Loucy (cell line): ENCODE measurements at regions not wholly inside any gene's neighbourhood (a gene's known extent, or its start where the extent isn't known, plus 50 kb on each side); places are given as distances from the start of the nearest gene placed in this dataset.

Experiments used
- H2AFZ ChIP-seq: fragments of 200-600 bp; sonication (generic); 2 replicates; pipeline ENCODE4 v1.6.0; 2016; ENCODE audit warnings: antibody characterized with exemption, mild to moderate bottlenecking, low read length, moderate library complexity
- H3F3A ChIP-seq: fragments of 200-600 bp; 2 replicates; pipeline ENCODE4 v1.6.0; 2016; ENCODE audit warnings: antibody characterized with exemption, low read depth, mild to moderate bottlenecking
- H3K27me3 ChIP-seq: fragments of 200-600 bp; sonication (generic); 2 replicates; pipeline ENCODE4 v1.6.1; 2014; ENCODE audit warnings: low read length, mild to moderate bottlenecking; ENCODE audit not compliant: insufficient read depth, poor library complexity, severe bottlenecking
- H3K36me3 ChIP-seq: fragments of 200-600 bp; sonication (generic); 2 replicates; pipeline ENCODE4 v1.6.1; 2016; ENCODE audit warnings: low read length; ENCODE audit not compliant: insufficient read depth
- H3K4me1 ChIP-seq: fragments of 200-600 bp; sonication (generic); 2 replicates; pipeline ENCODE4 v1.5.1; 2014; ENCODE audit warnings: low read length, mild to moderate bottlenecking; ENCODE audit not compliant: insufficient read depth, poor library complexity, severe bottlenecking
- H3K4me2 ChIP-seq: fragments of 200-600 bp; sonication (generic); 2 replicates; pipeline ENCODE4 v1.6.0; 2014; ENCODE audit warnings: antibody characterized with exemption, low read length, low read depth, mild to moderate bottlenecking; ENCODE audit not compliant: poor library complexity, severe bottlenecking
- H3K4me3 ChIP-seq: fragments of 200-600 bp; sonication (generic); 2 replicates; pipeline ENCODE4 v1.5.1; 2014; ENCODE audit warnings: low read length, mild to moderate bottlenecking, mixed read lengths; ENCODE audit not compliant: poor library complexity, severe bottlenecking
- H3K79me2 ChIP-seq: fragments of 200-600 bp; sonication (generic); 2 replicates; pipeline ENCODE4 v1.6.1; 2014; ENCODE audit warnings: low read length; ENCODE audit not compliant: insufficient read depth
- H3K9ac ChIP-seq: fragments of 200-600 bp; sonication (generic); 2 replicates; pipeline ENCODE4 v1.6.0; 2014; ENCODE audit warnings: mild to moderate bottlenecking, low read depth, low read length, moderate library complexity; ENCODE audit not compliant: poor library complexity, severe bottlenecking
- H3K9me2 ChIP-seq: fragments of 200-600 bp; sonication (generic); replicated peaks from 2 replicates; pipeline ENCODE4 v1.6.1; 2016; ENCODE audit warnings: low read depth, low read length, mixed read lengths
- H3K9me3 ChIP-seq: fragments of 200-600 bp; sonication (generic); 2 replicates; pipeline ENCODE4 v1.6.1; 2014; ENCODE audit warnings: mild to moderate bottlenecking, antibody characterized with exemption, low read length, low read depth; ENCODE audit not compliant: insufficient read depth
- H4K20me1 ChIP-seq: fragments of 200-600 bp; sonication (generic); 2 replicates; pipeline ENCODE4 v1.6.0; 2014; ENCODE audit warnings: antibody characterized with exemption, low read length, mild to moderate bottlenecking; ENCODE audit not compliant: insufficient read depth, poor library complexity, severe bottlenecking
- CTCF ChIP-seq: fragments of 200-600 bp; sonication (generic); conservative IDR thresholded peaks from 2 replicates; pipeline ENCODE4 v1.5.1; 2014; ENCODE audit warnings: mild to moderate bottlenecking, antibody characterized with exemption, low read length
- EZH2phosphoT487 ChIP-seq: fragments of 200-600 bp; IDR thresholded peaks from 2 replicates; pipeline ENCODE4 v1.6.1; 2018; ENCODE audit warnings: antibody characterized with exemption, mild to moderate bottlenecking, moderate library complexity, borderline replicate concordance

GRCh38 chr6:40685862-40686261 lies 98.7 kb upstream of the LRFN2 start:
- Histone ChIP-seq H3K27me3 (no peaks in the 10 kb centered on the region), H3K9me2 (no peaks in the 10 kb centered on the region)
- TF ChIP-seq EZH2phosphoT487 (no peak), CTCF (no peak)

GRCh38 chr6:40681622-40682021 lies 94.5 kb upstream of the LRFN2 start:
- H2AFZ ChIP-seq = no peak overlapping the region
- peaks cover 4% of the 10 kb centered on the region; the same call in 1 of the 2 replicates for H3K9me3 ChIP-seq
- H3K27me3 ChIP-seq = no peaks in the 10 kb centered on the region
- H3K4me1 ChIP-seq = no peaks in the 10 kb centered on the region
- H3K9me2 ChIP-seq = no peaks in the 10 kb centered on the region
- H3F3A ChIP-seq = no peaks in the 10 kb centered on the region
- H4K20me1 ChIP-seq = no peaks in the 10 kb centered on the region
- TF ChIP-seq CTCF = no peak
- no peak for TF ChIP-seq EZH2phosphoT487
- H3K9ac ChIP-seq = no peak overlapping the region
- H3K36me3 ChIP-seq = no peaks in the 10 kb centered on the region
- H3K4me3 ChIP-seq = no peak overlapping the region
- H3K4me2 ChIP-seq = no peak overlapping the region
- no peaks in the 10 kb centered on the region for H3K79me2 ChIP-seq

More at GRCh38 chr6:40685862-40686261, 98.7 kb upstream of the LRFN2 start:
- Histone ChIP-seq H3K4me2 (no peak overlapping the region), H3K4me3 (no peak overlapping the region), H3F3A (no peaks in the 10 kb centered on the region), H3K79me2 (no peaks in the 10 kb centered on the region), H3K9ac (no peak overlapping the region), H4K20me1 (no peaks in the 10 kb centered on the region), H3K9me3 (peaks cover 4% of the 10 kb centered on the region; the same call in 1 of the 2 replicates), H3K4me1 (no peaks in the 10 kb centered on the region), H2AFZ (no peak overlapping the region), H3K36me3 (no peaks in the 10 kb centered on the region)

- no peaks in the 10 kb centered on the region for H4K20me1 ChIP-seq
- no peaks in the 10 kb centered on the region for H3K79me2 ChIP-seq
- no peak overlapping the region for H3K4me3 ChIP-seq
- TF ChIP-seq EZH2phosphoT487 (no peak), CTCF (no peak)
- no peak overlapping the region for H3K9ac ChIP-seq
- H3K9me2 ChIP-seq = no peaks in the 10 kb centered on the region
- no peaks in the 10 kb centered on the region for H3K9me3 ChIP-seq
- no peaks in the 10 kb centered on the region for H3K27me3 ChIP-seq
- no peak overlapping the region for H3K4me2 ChIP-seq
- no peaks in the 10 kb centered on the region for H3K4me1 ChIP-seq
- H3K36me3 ChIP-seq = no peaks in the 10 kb centered on the region
- H2AFZ ChIP-seq = no peak overlapping the region
- H3F3A ChIP-seq = no peaks in the 10 kb centered on the region
These were observed 91.8 kb upstream of the LRFN2 start for GRCh38 chr6:40678941-40679340.
